ENCODE measurements at regions not wholly inside any gene's neighbourhood (a gene's known extent, or its start where the extent isn't known, plus 50 kb on each side); places are given as distances from the start of the nearest gene placed in this dataset.

DNA sequence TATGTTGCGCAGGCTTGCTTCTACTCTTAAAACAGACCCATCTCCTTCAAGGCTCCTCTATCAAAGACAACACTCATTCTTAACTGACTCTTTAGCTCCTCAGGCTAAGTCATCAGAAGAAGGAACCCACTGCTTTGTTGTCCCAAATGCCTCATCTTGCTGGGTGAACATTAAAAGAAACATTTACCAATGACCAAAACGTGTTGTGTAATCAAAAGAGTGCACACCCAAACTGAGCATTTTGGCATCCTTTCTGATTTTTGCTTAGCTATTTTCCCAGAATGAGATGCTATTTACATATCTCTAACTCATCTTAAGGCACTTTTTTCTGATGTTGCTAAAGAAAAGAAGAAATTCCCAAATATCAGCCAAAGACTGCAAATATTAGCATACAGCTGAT is 131.7 kb upstream of the VCX3A start:
- Mint-ChIP-seq H3K36me3 (ENCODE audit: insufficient read depth) (no peaks in the 10 kb centered on the region), H3K9me3 (ENCODE audit: low read depth) (no peaks in the 10 kb centered on the region), H3K27ac (no peak overlapping the region), H3K27me3 (no peaks in the 10 kb centered on the region), H3K4me3 (ENCODE audit: low read depth) (no peak overlapping the region), H3K4me1 (ENCODE audit: low read depth) (no peaks in the 10 kb centered on the region)
- TF ChIP-seq CTCF (IDR thresholded peaks at IDR 0.05; ENCODE audit: unreplicated experiment): no peak
- DNase-seq (ENCODE audit: low spot score, unreplicated experiment): no peak

DNA sequence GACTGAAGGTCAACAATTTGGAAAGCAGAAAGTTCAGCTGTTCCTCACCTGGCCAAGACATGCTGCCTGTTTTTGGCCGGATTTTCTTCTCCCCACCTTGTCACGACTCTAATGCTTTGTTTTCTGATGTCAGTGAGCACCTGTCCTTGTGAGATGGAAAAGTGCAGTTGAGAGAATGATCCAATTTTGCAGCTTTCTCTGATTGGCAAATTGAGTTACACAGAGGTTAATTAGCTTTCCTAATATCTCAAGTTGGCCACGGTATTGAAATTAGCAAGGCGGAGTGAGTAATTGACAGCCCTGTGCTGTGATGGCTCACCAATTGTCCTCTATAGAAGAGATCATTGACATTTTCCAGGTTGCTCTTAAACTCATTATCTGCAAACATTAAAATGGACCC is 126.8 kb upstream of the VCX3A start:
- no peaks in the 10 kb centered on the region for H3K4me1 Mint-ChIP-seq (ENCODE audit: low read depth)
- no peak for TF ChIP-seq CTCF (IDR thresholded peaks at IDR 0.05; ENCODE audit: unreplicated experiment)
- DNase-seq (ENCODE audit: low spot score, unreplicated experiment): no peak
- peaks cover 4% of the 10 kb centered on the region for H3K9me3 Mint-ChIP-seq (ENCODE audit: low read depth)
- no peaks in the 10 kb centered on the region for H3K27me3 Mint-ChIP-seq
- no peak overlapping the region for H3K4me3 Mint-ChIP-seq (ENCODE audit: low read depth)
- no peaks in the 10 kb centered on the region for H3K36me3 Mint-ChIP-seq (ENCODE audit: insufficient read depth)
- H3K27ac Mint-ChIP-seq: no peak overlapping the region

GRCh38 chrX:6660567-6661264 is 125.8 kb upstream of the VCX3A start:
- peaks cover 4% of the 10 kb centered on the region for H3K9me3 Mint-ChIP-seq (ENCODE audit: low read depth)
- TF ChIP-seq CTCF (IDR thresholded peaks at IDR 0.05; ENCODE audit: unreplicated experiment): no peak
- no peak for DNase-seq (ENCODE audit: low spot score, unreplicated experiment)
- no peaks in the 10 kb centered on the region for H3K4me1 Mint-ChIP-seq (ENCODE audit: low read depth)
- no peaks in the 10 kb centered on the region for H3K27me3 Mint-ChIP-seq
- no peak overlapping the region for H3K4me3 Mint-ChIP-seq (ENCODE audit: low read depth)
- H3K27ac Mint-ChIP-seq: no peak overlapping the region
- H3K36me3 Mint-ChIP-seq (ENCODE audit: insufficient read depth): no peaks in the 10 kb centered on the region

DNA sequence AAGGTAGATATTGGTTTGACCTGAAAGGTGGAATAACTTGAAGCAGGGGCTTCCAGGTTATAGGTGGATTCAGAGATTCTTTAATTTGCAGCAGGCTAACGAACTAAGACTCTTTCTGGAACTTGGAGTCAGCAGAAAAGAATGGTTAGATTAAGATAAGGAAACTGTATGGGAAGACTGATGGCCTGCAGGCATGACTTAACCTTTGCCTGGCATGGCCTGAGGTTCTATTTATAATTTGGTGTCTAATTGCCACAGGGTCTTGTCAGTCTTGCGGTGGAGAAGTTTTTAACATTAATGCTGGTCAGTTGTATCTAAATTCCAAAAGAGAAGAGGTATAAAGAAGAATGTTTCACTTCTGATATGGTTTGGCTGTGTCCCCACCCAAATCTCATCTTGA is 110.3 kb upstream of the VCX3A start:
- TF ChIP-seq CTCF (IDR thresholded peaks at IDR 0.05; ENCODE audit: unreplicated experiment): no peak

DNA sequence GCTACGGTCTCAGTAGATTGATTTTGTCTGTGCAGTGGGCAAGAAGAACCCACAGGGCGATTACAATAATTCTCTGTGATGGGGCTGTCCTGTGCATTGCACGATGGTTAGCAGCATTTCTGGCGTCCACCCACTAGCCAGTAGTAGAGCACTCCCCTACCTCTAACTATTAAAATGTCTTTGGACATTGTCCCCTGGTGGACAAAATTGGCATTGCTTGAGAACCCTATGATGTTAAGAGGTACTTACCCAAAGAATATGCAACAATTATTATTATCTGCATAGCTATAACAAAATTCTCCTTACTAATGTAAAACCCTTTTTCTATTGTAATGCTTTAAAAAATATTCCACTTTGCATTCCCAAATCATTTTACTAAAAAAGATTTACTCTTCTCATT is 109.5 kb upstream of the VCX3A start:
- Mint-ChIP-seq H3K4me1 (ENCODE audit: low read depth) (no peaks in the 10 kb centered on the region), H3K27me3 (no peaks in the 10 kb centered on the region), H3K27ac (no peak overlapping the region), H3K9me3 (ENCODE audit: low read depth) (peaks cover 8% of the 10 kb centered on the region), H3K4me3 (ENCODE audit: low read depth) (no peak overlapping the region), H3K36me3 (ENCODE audit: insufficient read depth) (peaks cover 2% of the 10 kb centered on the region)
- DNase-seq (ENCODE audit: low spot score, unreplicated experiment): no peak
- peak; percentile 34 for TF ChIP-seq CTCF (IDR thresholded peaks at IDR 0.05; ENCODE audit: unreplicated experiment)

More for the DNA sequence above, 110.3 kb upstream of the VCX3A start:
- H3K27ac Mint-ChIP-seq: no peak overlapping the region
- peaks cover 2% of the 10 kb centered on the region for H3K36me3 Mint-ChIP-seq (ENCODE audit: insufficient read depth)
- no peaks in the 10 kb centered on the region for H3K27me3 Mint-ChIP-seq
- DNase-seq (ENCODE audit: low spot score, unreplicated experiment): no peak
- H3K9me3 Mint-ChIP-seq (ENCODE audit: low read depth): peaks cover 8% of the 10 kb centered on the region
- H3K4me3 Mint-ChIP-seq (ENCODE audit: low read depth): no peak overlapping the region
- H3K4me1 Mint-ChIP-seq (ENCODE audit: low read depth): no peaks in the 10 kb centered on the region

All from progenitor cell of endocrine pancreas (in vitro differentiated cells).